GM12801 (cell line): ENCODE measurements at regions not wholly inside any gene's neighbourhood (a gene's known extent, or its start where the extent isn't known, plus 50 kb on each side); places are given as distances from the start of the nearest gene placed in this dataset.

Experiments
- TF ChIP-seq, protein P1 (sequence below): IDR thresholded peaks from one replicate; pipeline ENCODE4 v1.5.1; 2011; ENCODE audit warnings: control low read depth; ENCODE audit not compliant: insufficient read length; ENCODE audit errors: extremely low read depth

DNA sequence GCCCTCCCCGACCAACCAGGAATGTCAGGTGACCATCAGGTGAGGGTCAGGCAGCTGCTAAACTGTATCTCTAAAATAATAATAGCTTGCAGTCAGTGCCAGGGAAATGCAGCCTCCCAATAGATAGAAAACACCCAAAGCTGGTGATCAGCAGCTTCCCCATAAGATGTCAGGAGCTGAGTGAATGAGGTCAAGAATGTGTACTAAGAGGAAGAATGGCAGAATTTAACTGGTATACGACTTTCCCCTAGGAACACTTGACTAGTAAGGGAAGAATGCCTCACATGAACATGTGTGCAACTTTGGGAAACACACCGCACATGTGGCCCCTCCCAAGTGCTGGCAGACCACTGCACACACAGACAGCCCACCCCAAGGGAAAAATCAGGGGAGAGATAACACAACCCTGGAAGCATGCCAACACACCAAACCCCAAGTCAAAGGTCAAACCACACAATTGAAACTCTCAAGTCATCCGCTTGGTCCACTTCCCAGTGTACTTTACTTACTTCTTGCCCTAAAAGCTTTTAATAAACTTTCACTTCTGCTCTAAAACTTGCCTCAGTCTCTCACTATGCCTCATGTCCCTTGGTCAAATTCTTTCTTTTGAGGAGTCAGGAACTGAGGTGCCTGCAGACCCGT lies 806.5 kb downstream of the OTOL1 start:
- TF ChIP-seq, protein P1, sequence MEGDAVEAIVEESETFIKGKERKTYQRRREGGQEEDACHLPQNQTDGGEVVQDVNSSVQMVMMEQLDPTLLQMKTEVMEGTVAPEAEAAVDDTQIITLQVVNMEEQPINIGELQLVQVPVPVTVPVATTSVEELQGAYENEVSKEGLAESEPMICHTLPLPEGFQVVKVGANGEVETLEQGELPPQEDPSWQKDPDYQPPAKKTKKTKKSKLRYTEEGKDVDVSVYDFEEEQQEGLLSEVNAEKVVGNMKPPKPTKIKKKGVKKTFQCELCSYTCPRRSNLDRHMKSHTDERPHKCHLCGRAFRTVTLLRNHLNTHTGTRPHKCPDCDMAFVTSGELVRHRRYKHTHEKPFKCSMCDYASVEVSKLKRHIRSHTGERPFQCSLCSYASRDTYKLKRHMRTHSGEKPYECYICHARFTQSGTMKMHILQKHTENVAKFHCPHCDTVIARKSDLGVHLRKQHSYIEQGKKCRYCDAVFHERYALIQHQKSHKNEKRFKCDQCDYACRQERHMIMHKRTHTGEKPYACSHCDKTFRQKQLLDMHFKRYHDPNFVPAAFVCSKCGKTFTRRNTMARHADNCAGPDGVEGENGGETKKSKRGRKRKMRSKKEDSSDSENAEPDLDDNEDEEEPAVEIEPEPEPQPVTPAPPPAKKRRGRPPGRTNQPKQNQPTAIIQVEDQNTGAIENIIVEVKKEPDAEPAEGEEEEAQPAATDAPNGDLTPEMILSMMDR = no peak

DNA sequence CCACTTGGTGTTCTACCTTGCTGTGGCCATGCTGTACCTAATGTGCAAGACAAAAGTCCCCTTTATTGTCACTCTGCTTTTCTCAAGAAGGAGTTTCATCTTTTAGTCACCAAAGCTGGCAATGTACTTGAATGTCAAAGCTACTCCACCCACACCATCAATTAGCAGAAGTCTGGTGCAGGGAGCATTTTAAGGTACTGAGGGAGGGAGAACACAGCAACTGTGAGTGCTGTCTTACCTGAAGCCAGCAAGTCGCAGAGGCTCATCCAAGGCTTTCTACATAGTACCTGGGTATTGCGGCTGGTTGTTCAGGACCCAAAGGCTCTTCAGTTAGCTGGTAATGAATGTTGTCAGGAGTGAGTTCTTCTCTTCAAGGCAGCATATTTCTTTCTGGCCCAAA lies 820.4 kb downstream of the OTOL1 start:
- TF ChIP-seq, protein P1 = no peak

DNA sequence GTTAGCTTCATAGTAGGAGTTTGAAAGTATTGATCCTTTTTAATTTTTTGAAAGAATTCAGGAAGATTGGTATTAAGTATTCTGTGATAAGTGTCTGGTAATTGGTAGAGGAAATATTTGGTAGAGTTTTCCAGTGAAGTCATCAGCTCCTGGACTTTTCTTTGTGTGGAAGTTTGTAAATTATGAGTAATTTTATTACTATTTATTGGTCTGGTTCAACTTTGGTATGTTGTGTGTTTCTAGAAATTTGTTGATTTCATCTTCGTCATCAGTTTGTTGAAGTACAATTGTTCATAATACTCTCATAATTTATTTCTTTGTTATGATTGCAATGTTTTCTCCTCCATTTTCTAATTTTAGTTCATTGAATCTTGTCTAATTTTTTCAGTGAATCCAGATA lies 832.0 kb downstream of the OTOL1 start:
- TF ChIP-seq, protein P1 = no peak

DNA sequence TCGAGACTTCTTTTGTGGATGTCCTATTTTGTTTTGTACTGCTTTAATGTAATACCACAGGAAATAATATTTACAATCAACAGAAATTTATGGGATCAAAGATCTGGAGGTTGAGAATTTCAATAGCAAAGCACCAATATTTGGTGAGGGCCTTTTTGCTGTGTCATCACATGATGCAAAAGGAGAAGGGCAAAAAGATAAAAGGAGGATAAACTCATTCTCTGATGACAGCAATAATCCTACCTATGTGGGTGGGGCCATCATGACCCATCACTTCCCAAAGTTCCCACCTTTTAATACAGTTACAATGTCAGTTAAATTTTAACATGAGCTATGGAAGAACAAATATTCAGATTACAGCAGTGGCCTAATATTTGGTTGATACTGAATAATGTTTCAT lies 832.9 kb downstream of the OTOL1 start:
- TF ChIP-seq, protein P1 = no peak

DNA sequence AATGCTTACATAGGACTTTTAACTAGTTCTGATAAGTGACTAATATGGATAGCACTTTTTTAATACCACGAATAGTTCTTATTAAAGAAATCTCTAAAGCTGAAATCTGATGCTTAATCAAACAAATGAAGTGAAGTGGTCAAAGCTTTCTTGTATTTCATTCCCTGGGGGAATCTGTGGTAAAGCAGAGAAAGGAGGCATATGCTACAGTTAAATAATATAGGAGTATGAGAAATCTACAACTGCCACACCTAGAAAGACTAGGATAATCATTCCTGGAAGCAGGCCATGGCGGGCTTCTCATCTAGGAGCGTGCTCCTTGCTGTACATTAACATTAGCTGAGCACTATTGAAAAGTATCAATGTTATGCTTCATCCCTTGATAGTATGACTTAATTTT lies 835.7 kb downstream of the OTOL1 start:
- TF ChIP-seq, protein P1 = no peak

DNA sequence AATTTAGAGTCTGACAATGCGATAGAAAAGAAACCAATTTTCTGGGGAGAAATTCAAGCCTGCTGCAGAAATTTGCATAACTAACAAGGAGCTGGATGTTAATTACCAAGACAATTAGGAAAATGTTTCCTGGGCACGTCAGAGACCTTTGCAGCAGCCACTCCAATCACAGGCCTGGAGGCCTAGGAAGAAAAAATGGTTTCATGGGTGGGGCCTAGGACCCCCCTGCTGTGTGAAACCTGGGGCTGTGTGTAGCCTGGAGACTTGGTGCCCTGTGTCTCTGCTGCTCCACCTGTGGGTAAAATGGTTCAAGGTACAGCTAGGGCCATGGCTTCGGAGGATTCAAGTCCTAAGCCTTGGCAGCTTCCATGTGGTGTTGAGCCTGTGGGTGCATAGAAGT lies 837.9 kb downstream of the OTOL1 start:
- TF ChIP-seq, protein P1 = no peak

DNA sequence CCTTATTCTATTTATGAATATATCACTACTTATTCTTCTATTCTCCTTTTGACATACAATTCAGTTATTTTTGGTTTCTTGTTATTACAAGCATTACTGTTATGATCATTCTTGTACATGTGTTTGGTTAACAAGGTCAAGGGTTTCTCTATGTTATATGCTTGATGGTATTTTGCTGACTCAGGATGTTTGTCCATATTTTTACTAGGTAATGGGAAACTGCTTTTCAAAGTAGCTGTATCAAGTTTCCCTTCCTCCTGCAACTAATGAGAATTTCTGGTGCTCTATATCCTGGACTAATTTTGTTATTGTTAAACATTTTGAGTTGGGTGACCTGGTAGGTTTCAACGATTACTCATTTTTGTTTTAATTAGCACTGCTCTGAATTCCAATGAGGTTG lies 841.0 kb downstream of the OTOL1 start:
- TF ChIP-seq, protein P1 = no peak

DNA sequence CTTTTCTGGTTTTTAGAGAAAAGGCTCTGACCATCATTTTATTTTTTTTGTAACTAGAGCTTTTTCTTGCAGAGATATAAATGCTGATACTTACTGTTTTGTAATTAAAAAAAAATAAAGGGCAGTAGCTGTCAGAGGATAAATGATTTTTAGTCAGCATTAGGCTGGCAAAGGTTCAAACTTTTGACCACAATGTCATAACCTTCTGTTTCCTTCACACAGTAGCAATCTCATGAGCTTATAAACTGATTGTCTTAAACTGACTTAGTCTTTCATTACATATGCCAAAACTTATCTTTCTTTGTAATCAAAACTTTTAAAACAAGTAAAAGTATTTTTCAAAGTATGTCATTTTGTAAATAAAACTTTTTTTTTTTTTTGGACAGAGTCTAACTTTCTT lies 841.9 kb downstream of the OTOL1 start:
- TF ChIP-seq, protein P1 = no peak
